Testis (tissue), 2 donors: ENCODE measurements at regions not wholly inside any gene's neighbourhood (a gene's known extent, or its start where the extent isn't known, plus 50 kb on each side); places are given as distances from the start of the nearest gene placed in this dataset.

Experiments used
- DNase-seq: peaks from one replicate; pipeline ENCODE4 v3.0.0-alpha.2; 2019
- H3K27ac ChIP-seq, 2 donors: fragments of 200-600 bp; sonication (generic); one replicate each; pipeline ENCODE4 v1.5.1; 2019
- H3K27me3 ChIP-seq: fragments of 200-600 bp; sonication (generic); one replicate; pipeline ENCODE4 v1.5.1; 2019
- H3K36me3 ChIP-seq: fragments of 200-600 bp; sonication (generic); one replicate; pipeline ENCODE4 v1.5.1; 2017; ENCODE audit warnings: low read depth; ENCODE audit errors: missing control alignments
- H3K4me1 ChIP-seq: fragments of 200-600 bp; sonication (generic); one replicate; pipeline ENCODE4 v1.5.1; 2019
- H3K4me3 ChIP-seq, 2 donors: fragments of 200-600 bp; sonication (generic); one replicate each; pipeline ENCODE4 v1.5.1; 2017 to 2019
- H3K9me3 ChIP-seq: fragments of 200-600 bp; sonication (generic); one replicate; pipeline ENCODE4 v1.5.1; 2017
- POLR2A ChIP-seq: fragments of 450-650 bp; IDR thresholded peaks from one replicate; pipeline ENCODE4 v1.6.1; 2017; ENCODE audit warnings: antibody characterized with exemption, mild to moderate bottlenecking, moderate library complexity
- WGBS, 2 donors: methylation state at CpG; one replicate each; pipeline ENCODE4 v1.1.5; 2018; 5-methylcytosine and 5-hydroxymethylcytosine counted together
- intact Hi-C: fragments of 100-400 bp; cut with DNase I; formaldehyde crosslinking; loops from one replicate; pipeline ENCODE4 v1.15.1; 2023; ENCODE audit warnings: low total_unique reads
- TF ChIP-seq, protein P1 (sequence below), 3 experiments: fragments of 450-650 bp in 2 of 3; fragments of 200-600 bp in 1 of 3; sonication (generic) in 1 of 3; IDR thresholded peaks; one replicate each; pipeline ENCODE4 v1.5.1; 2016 to 2019; ENCODE audit warnings: antibody characterized with exemption in 3 of 3, mild to moderate bottlenecking in 2 of 3, moderate library complexity in 1 of 3

DNA sequence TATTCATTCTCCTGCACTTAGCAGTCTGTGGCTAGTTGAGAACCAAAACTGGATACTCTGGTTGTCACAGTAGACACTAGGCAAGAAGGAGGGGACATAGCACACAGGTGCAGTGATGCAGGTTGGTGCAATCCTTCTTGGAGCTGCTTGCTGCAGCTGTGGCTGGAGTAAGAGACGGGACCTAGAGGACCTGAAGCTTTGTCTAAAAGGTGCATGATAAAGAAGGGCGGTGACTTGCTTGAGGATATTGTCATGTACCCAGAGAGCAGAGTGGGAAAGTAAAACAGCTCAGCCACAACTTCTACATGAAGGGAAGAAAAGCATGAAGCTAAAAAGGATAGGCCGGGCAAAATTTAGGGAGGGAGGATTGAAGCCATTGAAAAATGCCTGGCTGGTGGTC is 304.1 kb upstream of the KIRREL3 start:
- Histone ChIP-seq H3K4me3 (no peak overlapping the region), H3K36me3 (no peaks in the 10 kb centered on the region), H3K27ac (no peak overlapping the region), H3K27me3 (no peaks in the 10 kb centered on the region), H3K9me3 (no peaks in the 10 kb centered on the region), H3K4me1 (no peaks in the 10 kb centered on the region)
- no peak for DNase-seq
- intact Hi-C loops, result no loop called here
- no peak for TF ChIP-seq POLR2A
- WGBS, 2 donors, result 90 to 92% methylated on average over 3 of the region's 3 CpGs

DNA sequence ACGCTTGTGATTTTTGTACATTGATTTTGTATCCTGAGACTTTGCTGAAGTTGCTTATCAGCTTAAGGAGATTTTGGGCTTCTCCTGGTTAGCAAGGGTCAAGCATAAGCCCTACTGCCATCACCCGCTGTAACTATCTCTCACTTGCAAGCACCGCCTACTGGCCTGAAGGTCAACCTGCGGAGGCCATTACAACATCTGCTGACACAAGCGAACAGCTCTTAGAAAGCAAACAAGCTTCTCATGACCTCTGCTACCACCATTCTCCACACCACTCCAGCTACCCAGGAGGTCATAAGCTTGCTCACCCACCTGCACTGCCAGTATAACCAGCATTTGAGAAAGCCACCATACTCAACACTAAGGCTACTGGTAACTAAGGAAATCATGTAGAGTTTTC is 288.4 kb upstream of the KIRREL3 start:
- no peaks in the 10 kb centered on the region for H3K36me3 ChIP-seq

DNA sequence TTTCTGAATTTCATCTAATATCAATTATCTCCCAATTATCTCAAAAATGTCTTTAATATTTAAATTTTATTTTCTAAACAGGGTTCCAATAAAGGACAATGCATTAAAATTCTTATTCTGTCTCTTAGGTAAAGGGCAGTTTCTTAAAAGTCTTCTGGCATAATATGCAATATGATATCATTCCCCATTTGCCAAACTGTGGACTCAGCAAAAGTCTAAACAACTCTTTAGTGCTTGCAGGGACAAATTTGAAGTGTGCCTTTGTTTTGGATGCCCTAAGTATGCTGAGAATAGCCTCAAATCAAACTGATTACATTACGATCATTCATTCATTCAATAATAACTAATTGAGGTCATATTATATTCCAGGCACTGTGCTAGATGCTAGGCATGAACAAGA is 281.0 kb upstream of the KIRREL3 start:
- no peak for TF ChIP-seq POLR2A
- TF ChIP-seq, protein P1, sequence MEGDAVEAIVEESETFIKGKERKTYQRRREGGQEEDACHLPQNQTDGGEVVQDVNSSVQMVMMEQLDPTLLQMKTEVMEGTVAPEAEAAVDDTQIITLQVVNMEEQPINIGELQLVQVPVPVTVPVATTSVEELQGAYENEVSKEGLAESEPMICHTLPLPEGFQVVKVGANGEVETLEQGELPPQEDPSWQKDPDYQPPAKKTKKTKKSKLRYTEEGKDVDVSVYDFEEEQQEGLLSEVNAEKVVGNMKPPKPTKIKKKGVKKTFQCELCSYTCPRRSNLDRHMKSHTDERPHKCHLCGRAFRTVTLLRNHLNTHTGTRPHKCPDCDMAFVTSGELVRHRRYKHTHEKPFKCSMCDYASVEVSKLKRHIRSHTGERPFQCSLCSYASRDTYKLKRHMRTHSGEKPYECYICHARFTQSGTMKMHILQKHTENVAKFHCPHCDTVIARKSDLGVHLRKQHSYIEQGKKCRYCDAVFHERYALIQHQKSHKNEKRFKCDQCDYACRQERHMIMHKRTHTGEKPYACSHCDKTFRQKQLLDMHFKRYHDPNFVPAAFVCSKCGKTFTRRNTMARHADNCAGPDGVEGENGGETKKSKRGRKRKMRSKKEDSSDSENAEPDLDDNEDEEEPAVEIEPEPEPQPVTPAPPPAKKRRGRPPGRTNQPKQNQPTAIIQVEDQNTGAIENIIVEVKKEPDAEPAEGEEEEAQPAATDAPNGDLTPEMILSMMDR (IDR thresholded peaks at IDR 0.05), result no peak
- no peak for DNase-seq
- H3K4me3 ChIP-seq, result no peak overlapping the region
- WGBS, 2 donors, result 89 to 96% methylated on average over 1 of the region's 1 CpG
- H3K9me3 ChIP-seq, result no peaks in the 10 kb centered on the region
- no peaks in the 10 kb centered on the region for H3K4me1 ChIP-seq
- H3K27ac ChIP-seq, result no peak overlapping the region
- intact Hi-C loops, result no loop called here
- H3K36me3 ChIP-seq, result no peaks in the 10 kb centered on the region
- H3K27me3 ChIP-seq, result no peaks in the 10 kb centered on the region

More for the DNA sequence above, 288.4 kb upstream of the KIRREL3 start:
- Histone ChIP-seq H3K27ac (no peak overlapping the region), H3K9me3 (no peaks in the 10 kb centered on the region), H3K4me1 (no peaks in the 10 kb centered on the region), H3K4me3 (no peak overlapping the region), H3K27me3 (no peaks in the 10 kb centered on the region)
- DNase-seq, result no peak
- intact Hi-C loops, result no loop called here
- WGBS, 2 donors, result 86 to 92% methylated on average over 5 of the region's 5 CpGs
- TF ChIP-seq, protein P1 (IDR thresholded peaks at IDR 0.05), result no peak
- no peak for TF ChIP-seq POLR2A

DNA sequence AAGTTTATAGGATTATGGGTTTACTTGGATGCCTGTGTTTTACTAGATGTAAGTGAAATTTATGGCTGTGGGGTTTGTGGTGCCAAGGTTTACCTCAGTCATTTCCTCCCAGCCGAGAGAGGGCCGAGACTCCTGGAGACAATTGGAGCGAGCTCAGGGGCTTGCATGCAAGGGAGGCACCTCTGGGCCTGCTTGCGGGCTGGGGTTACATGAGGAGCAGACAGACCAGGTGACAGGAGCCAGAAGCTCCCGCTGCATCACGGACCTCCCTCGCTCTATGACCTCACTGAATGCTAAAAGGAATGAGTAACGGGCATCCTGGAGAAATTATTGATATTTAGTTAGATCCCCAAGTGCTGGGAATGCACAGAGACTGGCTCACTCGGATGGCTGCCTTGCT is 275.2 kb upstream of the KIRREL3 start:
- no peak overlapping the region for H3K27ac ChIP-seq
- H3K4me3 ChIP-seq, result no peak overlapping the region
- 69 to 72% methylated on average over 7 to 9 of the region's 9 CpGs for WGBS, 2 donors
- H3K9me3 ChIP-seq, result no peaks in the 10 kb centered on the region
- no peak for DNase-seq
- TF ChIP-seq, protein P1 (IDR thresholded peaks at IDR 0.05), result no peak
- no peak for TF ChIP-seq POLR2A
- no peaks in the 10 kb centered on the region for H3K36me3 ChIP-seq
- no peaks in the 10 kb centered on the region for H3K27me3 ChIP-seq
- H3K4me1 ChIP-seq, result no peaks in the 10 kb centered on the region
- intact Hi-C loops, result no loop called here

DNA sequence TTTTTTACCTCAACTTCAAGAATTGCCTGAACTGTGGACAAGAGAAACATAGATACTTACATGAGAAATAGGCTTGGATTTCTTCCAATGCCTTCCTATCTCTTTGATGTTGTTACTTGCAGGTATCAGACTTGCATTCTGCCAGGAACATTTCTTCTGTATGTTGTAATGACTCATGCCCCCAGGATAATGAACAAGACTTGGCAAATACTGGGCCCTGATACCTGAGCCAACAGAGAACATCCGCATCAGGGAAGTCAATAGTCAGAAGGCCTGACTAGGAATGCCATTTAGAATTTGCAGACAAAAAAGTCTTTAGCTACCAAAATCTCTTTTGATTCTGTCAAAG is 273.7 kb upstream of the KIRREL3 start:
- 77 to 94% methylated on average over 1 of the region's 1 CpG for WGBS, 2 donors
- Histone ChIP-seq H3K36me3 (no peaks in the 10 kb centered on the region), H3K4me1 (no peaks in the 10 kb centered on the region), H3K27ac (no peak overlapping the region), H3K9me3 (no peaks in the 10 kb centered on the region), H3K4me3 (no peak overlapping the region), H3K27me3 (no peaks in the 10 kb centered on the region)
- no peak for DNase-seq
- intact Hi-C loops, result no loop called here
- TF ChIP-seq, protein P1 (IDR thresholded peaks at IDR 0.05), result no peak
- TF ChIP-seq POLR2A, result no peak
